HEK293 (cell line): ENCODE measurements at regions not wholly inside any gene's neighbourhood (a gene's known extent, or its start where the extent isn't known, plus 50 kb on each side); places are given as distances from the start of the nearest gene placed in this dataset.
"Not testable (repeated sequence)": the region's sequence is repeated elsewhere in the genome, so short reads cannot be mapped to it uniquely, and the experiment has no call there.

Experiments
- CTCF ChIA-PET: fragments of 350-600 bp; formaldehyde crosslinking; extraction: SDS; loops from one replicate; lab custom pipeline; 2021; ENCODE audit warnings: antibody characterized with exemption; lab: Yijun Ruan, JAX
- POLR2A ChIA-PET: fragments of 300-600 bp; formaldehyde crosslinking; extraction: SDS; loops from one replicate; lab custom pipeline; 2020; ENCODE audit warnings: antibody characterized with exemption, inconsistent platforms; lab: Yijun Ruan, JAX
- H3K27ac ChIP-seq: fragments of 200-500 bp; sonication (Bioruptor generic); 2 replicates; pipeline ENCODE4 v1.5.1; 2014; ENCODE audit warnings: low read depth, low read length, control low read depth, inconsistent platforms; ENCODE audit errors: extremely low read depth
- H3K36me3 ChIP-seq, 2 experiments: fragments of 200-500 bp in 1 of 2; sonication (Bioruptor generic) in 1 of 2; 1 replicate in 1 of 2; 2 replicates in 1 of 2; pipeline ENCODE4 v1.5.1; 2014 to 2017; ENCODE audit warnings: inconsistent platforms in 2 of 2, low read length in 2 of 2; ENCODE audit not compliant: control insufficient read depth in 2 of 2, insufficient read depth in 1 of 2
- H3K4me1 ChIP-seq: fragments of 200-500 bp; sonication (Bioruptor generic); 2 replicates; pipeline ENCODE4 v1.5.1; 2014; ENCODE audit warnings: mild to moderate bottlenecking, low read length, inconsistent platforms; ENCODE audit not compliant: control insufficient read depth, insufficient read depth
- H3K4me3 ChIP-seq: 2 replicates; pipeline ENCODE4 v1.5.1; 2011; ENCODE audit warnings: low read depth, mild to moderate bottlenecking, control low read depth, low read length, moderate library complexity
- H3K9me3 ChIP-seq: fragments of 200-500 bp; sonication (Bioruptor generic); 2 replicates; pipeline ENCODE4 v1.5.1; 2014; ENCODE audit warnings: low read depth, low read length, inconsistent platforms; ENCODE audit not compliant: control insufficient read depth, insufficient read depth
- BCL11A ChIP-seq: fragments of 450-650 bp; formaldehyde crosslinking; IDR thresholded peaks from 2 replicates; pipeline ENCODE4 v1.5.1; 2016; ENCODE audit warnings: low read depth, missing biosample characterization, missing genetic modification characterization
- BCL11B ChIP-seq: fragments of 450-650 bp; formaldehyde crosslinking; IDR thresholded peaks from 2 replicates; pipeline ENCODE4 v1.5.1; 2016; ENCODE audit warnings: low read depth, missing biosample characterization, missing genetic modification characterization
- CTCF ChIP-seq: fragments of 450-650 bp; formaldehyde crosslinking; IDR thresholded peaks from 2 replicates; pipeline ENCODE4 v1.5.1; 2016; ENCODE audit warnings: missing biosample characterization, missing genetic modification characterization
- EGR2 ChIP-seq: fragments of 450-650 bp; formaldehyde crosslinking; IDR thresholded peaks from 2 replicates; pipeline ENCODE4 v1.5.1; 2016; ENCODE audit warnings: low read depth, missing biosample characterization, missing genetic modification characterization
- HOXA7 ChIP-seq: sonication (generic); formaldehyde crosslinking; IDR thresholded peaks from 2 replicates; pipeline ENCODE4 v1.8.1; 2022; ENCODE audit warnings: missing genetic modification reagents, borderline replicate concordance
- KLF16 ChIP-seq: fragments of 450-650 bp; formaldehyde crosslinking; IDR thresholded peaks from 2 replicates; pipeline ENCODE4 v1.5.1; 2017; ENCODE audit warnings: missing biosample characterization, missing genetic modification characterization
- KLF8 ChIP-seq: fragments of 450-650 bp; formaldehyde crosslinking; IDR thresholded peaks from 2 replicates; pipeline ENCODE4 v1.5.1; 2016; ENCODE audit warnings: missing biosample characterization, missing genetic modification characterization
- MEIS1 ChIP-seq: sonication (generic); formaldehyde crosslinking; IDR thresholded peaks from 2 replicates; pipeline ENCODE4 v1.8.1; 2022; ENCODE audit warnings: missing genetic modification reagents, mild to moderate bottlenecking, borderline replicate concordance
- OSR2 ChIP-seq: fragments of 450-650 bp; formaldehyde crosslinking; IDR thresholded peaks from 2 replicates; pipeline ENCODE4 v1.5.1; 2016; ENCODE audit warnings: missing biosample characterization, missing genetic modification characterization
- PRDM2 ChIP-seq: fragments of 450-650 bp; formaldehyde crosslinking; IDR thresholded peaks from 2 replicates; pipeline ENCODE4 v1.5.1; 2016; ENCODE audit warnings: missing biosample characterization, missing genetic modification characterization, borderline replicate concordance
- TRIM28 ChIP-seq: IDR thresholded peaks from 2 replicates; pipeline ENCODE4 v1.6.1; 2011; ENCODE audit warnings: low read length, control low read depth, borderline replicate concordance
- ZBTB8A ChIP-seq: fragments of 450-650 bp; formaldehyde crosslinking; IDR thresholded peaks from 2 replicates; pipeline ENCODE4 v1.5.1; 2016; ENCODE audit warnings: missing biosample characterization, missing genetic modification characterization
- ZNF112 ChIP-seq: fragments of 450-650 bp; formaldehyde crosslinking; IDR thresholded peaks from 2 replicates; pipeline ENCODE4 v1.5.0; 2017; ENCODE audit warnings: missing biosample characterization, missing genetic modification characterization
- ZNF138 ChIP-seq: fragments of 450-650 bp; formaldehyde crosslinking; IDR thresholded peaks from 2 replicates; pipeline ENCODE4 v1.5.1; 2016; ENCODE audit warnings: missing biosample characterization, missing genetic modification characterization, borderline replicate concordance
- ZNF157 ChIP-seq: fragments of 450-650 bp; formaldehyde crosslinking; IDR thresholded peaks from 2 replicates; pipeline ENCODE4 v1.5.1; 2016; ENCODE audit warnings: missing biosample characterization, missing genetic modification characterization
- ZNF391 ChIP-seq: fragments of 450-650 bp; formaldehyde crosslinking; IDR thresholded peaks from 2 replicates; pipeline ENCODE4 v1.5.1; 2016; ENCODE audit warnings: low read depth, missing biosample characterization, missing genetic modification characterization, borderline replicate concordance
- ZNF404 ChIP-seq: fragments of 450-650 bp; formaldehyde crosslinking; IDR thresholded peaks from 2 replicates; pipeline ENCODE4 v1.5.1; 2017; ENCODE audit warnings: missing biosample characterization, missing genetic modification characterization
- ZNF488 ChIP-seq: fragments of 450-650 bp; formaldehyde crosslinking; IDR thresholded peaks from 2 replicates; pipeline ENCODE4 v1.5.1; 2016; ENCODE audit warnings: missing biosample characterization, missing genetic modification characterization
- ZNF510 ChIP-seq: fragments of 450-650 bp; formaldehyde crosslinking; IDR thresholded peaks from 2 replicates; pipeline ENCODE4 v1.5.1; 2018; ENCODE audit warnings: mild to moderate bottlenecking, missing genetic modification characterization, missing biosample characterization; ENCODE audit not compliant: insufficient replicate concordance
- ZNF624 ChIP-seq: fragments of 450-650 bp; formaldehyde crosslinking; IDR thresholded peaks from 2 replicates; pipeline ENCODE4 v1.5.1; 2017; ENCODE audit warnings: missing biosample characterization, missing genetic modification characterization
- ZNF658 ChIP-seq: fragments of 450-650 bp; formaldehyde crosslinking; IDR thresholded peaks from 2 replicates; pipeline ENCODE4; 2016; ENCODE audit warnings: missing biosample characterization, missing genetic modification characterization
- ZNF692 ChIP-seq: fragments of 450-650 bp; formaldehyde crosslinking; IDR thresholded peaks from 2 replicates; pipeline ENCODE4 v1.5.1; 2016; ENCODE audit warnings: missing biosample characterization, missing genetic modification characterization
- ZNF830 ChIP-seq: fragments of 450-650 bp; IDR thresholded peaks from 2 replicates; pipeline ENCODE4 v1.5.0; 2018; ENCODE audit warnings: missing biosample characterization, missing genetic modification characterization, low read depth, mild to moderate bottlenecking, moderate library complexity
- ZNF843 ChIP-seq: fragments of 450-650 bp; formaldehyde crosslinking; IDR thresholded peaks from 2 replicates; pipeline ENCODE4 v1.5.1; 2016; ENCODE audit warnings: missing biosample characterization, missing genetic modification characterization
- ZSCAN23 ChIP-seq: fragments of 450-650 bp; formaldehyde crosslinking; IDR thresholded peaks from 2 replicates; pipeline ENCODE4 v1.5.1; 2016; ENCODE audit warnings: missing biosample characterization, missing genetic modification characterization

GRCh38 chr12:48409938-48410337, 59.2 kb upstream of the ZNF641 start:
- H3K4me3 ChIP-seq, H3K4me1 ChIP-seq, H3K27ac ChIP-seq, CTCF ChIA-PET, H3K36me3 ChIP-seq, H3K9me3 ChIP-seq, POLR2A ChIA-PET: not testable (repeated sequence)

GRCh38 chr12:48413388-48413787, 59.0 kb upstream of the ANP32D start:
- H3K36me3 ChIP-seq = no peaks in the 10 kb centered on the region
- no peak overlapping the region for H3K4me3 ChIP-seq
- no peaks in the 10 kb centered on the region for H3K4me1 ChIP-seq
- no peak for TF ChIP-seq ZNF112 (tag by site-specific recombination)
- no peak for TF ChIP-seq CTCF (tag by site-specific recombination)
- no peak for TF ChIP-seq BCL11A
- no peak for TF ChIP-seq ZNF624 (tag by site-specific recombination)
- no peak for TF ChIP-seq ZSCAN23 (tag by site-specific recombination)
- no peak for TF ChIP-seq ZNF138 (tag by site-specific recombination)
- TF ChIP-seq HOXA7 (CRISPR knock-in tag) = no peak
- TF ChIP-seq OSR2 = no peak
- TF ChIP-seq EGR2 (tag by site-specific recombination) = no peak
- TF ChIP-seq KLF16 = no peak
- no peak for TF ChIP-seq BCL11B
- TF ChIP-seq ZNF488 (tag by site-specific recombination) = no peak
- no peak for TF ChIP-seq ZNF692 (tag by site-specific recombination)
- no peak for TF ChIP-seq ZNF157 (tag by site-specific recombination)
- no peaks in the 10 kb centered on the region for H3K9me3 ChIP-seq
- ChIA-PET CTCF (no interaction called here), POLR2A (no interaction called here)
- H3K27ac ChIP-seq = no peak overlapping the region

- POLR2A ChIA-PET = no interaction called here
- Histone ChIP-seq H3K9me3 (no peaks in the 10 kb centered on the region), H3K4me3 (no peak overlapping the region), H3K4me1 (no peaks in the 10 kb centered on the region), H3K27ac (no peak overlapping the region), H3K36me3 (no peaks in the 10 kb centered on the region)
- CTCF ChIA-PET = no interaction called here
- TF ChIP-seq ZNF510 (tag by site-specific recombination) (no peak), ZNF830 (tag by site-specific recombination) (no peak), ZNF404 (tag by site-specific recombination) (no peak), ZNF658 (tag by site-specific recombination) (no peak), ZNF843 (tag by site-specific recombination) (no peak), ZBTB8A (tag by site-specific recombination) (no peak), MEIS1 (CRISPR knock-in tag) (no peak), KLF8 (tag by site-specific recombination) (no peak), PRDM2 (no peak), TRIM28 (no peak), ZNF391 (tag by site-specific recombination) (no peak)
Observed at GRCh38 chr12:48414021-48414420, 58.3 kb upstream of the ANP32D start.
